PFSK-1 (cell line): ENCODE measurements at regions not wholly inside any gene's neighbourhood (a gene's known extent, or its start where the extent isn't known, plus 50 kb on each side); places are given as distances from the start of the nearest gene placed in this dataset.

Experiments
- REST ChIP-seq, 2 experiments: IDR thresholded peaks; 2 replicates each; pipeline versions ENCODE4 v1.6.1 to v1.8.0; 2011 to 2012; ENCODE audit warnings: low read depth in 2 of 2, low read length in 2 of 2, control low read depth in 1 of 2, inconsistent platforms in 1 of 2, mild to moderate bottlenecking in 1 of 2, moderate library complexity in 1 of 2; ENCODE audit not compliant: insufficient read depth in 1 of 2
- SIN3A ChIP-seq: IDR thresholded peaks from 2 replicates; pipeline ENCODE4 v1.6.1; 2012; ENCODE audit warnings: mild to moderate bottlenecking, low read length, moderate library complexity, borderline replicate concordance; ENCODE audit not compliant: insufficient read depth
- TAF1 ChIP-seq: IDR thresholded peaks from 2 replicates; pipeline ENCODE4 v1.6.1; 2012; ENCODE audit warnings: low read length, control low read depth, borderline replicate concordance; ENCODE audit not compliant: insufficient read depth

- TF ChIP-seq REST (IDR thresholded peaks at IDR 0.05; ENCODE audit: insufficient read depth in 1 of 2, low read depth in 2 of 2, low read length in 2 of 2) (no peak), TAF1 (no peak), SIN3A (no peak)
Observed at GRCh38 chr4:127000110-127000509, 632.6 kb upstream of the INTU start.
